ENCODE measurements at regions not wholly inside any gene's neighbourhood (a gene's known extent, or its start where the extent isn't known, plus 50 kb on each side); places are given as distances from the start of the nearest gene placed in this dataset.

DNA sequence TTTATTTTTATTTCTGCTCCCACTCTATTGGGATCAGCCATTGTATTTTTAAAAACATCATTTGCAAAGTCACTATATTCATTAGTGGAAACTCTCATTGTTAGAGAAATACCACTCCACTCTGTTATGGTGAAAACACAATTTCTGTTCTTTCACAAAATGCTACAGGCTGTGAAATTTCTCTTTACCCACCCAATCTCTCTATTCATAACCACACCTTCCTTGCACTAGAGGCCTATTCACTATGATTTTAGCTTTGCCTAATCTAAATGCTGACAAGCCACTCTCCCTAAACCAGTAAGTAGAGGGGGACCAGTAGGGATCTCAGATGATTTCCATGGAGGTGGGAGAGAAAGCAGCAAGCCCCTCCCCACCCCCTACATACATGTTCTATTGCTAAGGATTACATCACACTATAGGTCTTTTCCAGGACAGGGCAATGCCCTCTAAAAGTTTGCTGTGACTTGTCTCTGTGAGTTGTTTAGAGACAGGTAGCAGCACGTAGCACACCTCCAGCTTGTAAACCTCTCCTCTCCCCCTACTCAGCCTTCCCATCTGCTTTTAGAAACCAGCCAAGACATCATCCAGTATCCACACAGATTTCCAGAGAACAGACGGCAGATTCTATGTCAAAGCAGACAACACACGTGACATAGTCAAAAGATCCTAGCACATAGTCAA lies 58.3 kb upstream of the PPP1R3C start:
- DNase-seq = no peak

DNA sequence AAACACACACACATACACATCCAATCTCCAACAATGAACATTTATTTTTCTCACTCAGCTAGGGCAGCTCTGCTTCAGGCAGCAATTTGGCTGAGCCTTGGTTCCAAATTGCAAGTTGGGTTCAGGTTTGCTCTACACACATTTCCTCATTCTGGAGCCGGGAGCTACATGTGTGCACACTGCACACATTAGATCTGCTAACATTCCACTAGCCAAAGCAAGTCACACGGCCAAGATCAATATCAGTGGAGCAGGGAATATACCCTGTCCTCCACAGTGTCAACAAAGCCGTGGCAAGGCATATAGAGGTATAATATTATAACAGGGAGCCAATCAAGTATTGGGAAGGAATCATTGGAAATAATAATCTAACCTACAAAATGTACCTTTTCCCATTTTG lies 57.5 kb upstream of the PPP1R3C start:
- DNase-seq = no peak

DNA sequence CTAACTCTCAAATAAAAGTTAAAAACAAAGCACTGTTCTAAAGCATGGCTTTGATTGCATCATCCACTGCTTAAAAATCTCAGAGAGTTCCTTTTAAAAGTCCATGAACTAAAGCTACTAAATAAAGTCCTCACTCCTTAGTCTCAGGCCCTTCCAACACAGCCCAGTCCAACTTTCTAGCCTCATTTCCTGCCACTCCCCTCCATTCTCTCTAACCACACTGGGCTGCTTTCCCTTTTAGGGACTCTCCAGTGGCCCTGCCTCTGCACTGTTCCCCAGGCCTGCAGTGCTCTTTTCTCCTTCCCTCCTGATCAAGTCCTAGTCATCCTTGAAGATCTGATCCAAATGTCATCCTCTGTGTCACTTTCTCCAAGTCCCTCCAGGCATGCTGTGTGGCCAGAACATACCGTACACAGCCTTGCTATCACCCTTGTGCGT lies 56.9 kb upstream of the PPP1R3C start:
- DNase-seq = no peak

DNA sequence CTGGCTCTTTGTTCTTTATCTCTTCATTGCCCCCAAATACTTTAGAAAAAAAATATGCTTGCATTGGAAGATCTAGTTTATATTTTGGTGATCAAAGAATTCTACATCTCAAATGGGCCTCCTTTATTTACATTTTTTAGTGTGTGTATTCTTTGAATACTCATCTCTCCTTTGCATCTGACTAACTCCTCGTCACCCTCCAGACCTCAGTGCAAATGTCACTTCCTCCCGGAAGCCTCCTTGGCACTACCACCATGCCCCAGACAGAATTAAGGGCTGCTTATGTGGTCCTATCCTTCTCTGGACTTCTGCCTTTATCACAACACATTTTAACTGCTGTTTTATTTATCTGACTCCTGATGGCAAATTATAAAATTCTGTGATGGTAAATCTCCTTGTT lies 52.0 kb upstream of the PPP1R3C start:
- DNase-seq = no peak

DNA sequence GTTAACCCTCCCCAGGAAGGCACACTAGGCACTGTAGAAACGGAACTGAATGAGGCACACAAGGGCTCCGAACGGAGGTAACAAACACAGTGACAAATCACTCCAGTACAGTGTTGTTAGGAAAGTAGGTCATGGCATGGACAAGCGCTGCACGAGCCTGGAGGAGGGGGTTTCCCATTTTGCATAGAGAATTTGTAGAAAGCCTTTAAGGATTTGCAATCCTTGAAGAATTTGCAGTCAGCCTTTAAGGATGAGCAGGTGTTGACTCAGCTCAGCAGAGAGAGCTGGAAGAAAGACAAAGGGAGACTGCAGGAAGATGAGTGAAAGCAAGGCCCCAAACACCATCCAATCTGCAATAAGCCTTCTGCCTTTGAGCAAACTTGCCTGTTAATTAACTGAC lies 51.1 kb upstream of the PPP1R3C start:
- no peak for DNase-seq

DNA sequence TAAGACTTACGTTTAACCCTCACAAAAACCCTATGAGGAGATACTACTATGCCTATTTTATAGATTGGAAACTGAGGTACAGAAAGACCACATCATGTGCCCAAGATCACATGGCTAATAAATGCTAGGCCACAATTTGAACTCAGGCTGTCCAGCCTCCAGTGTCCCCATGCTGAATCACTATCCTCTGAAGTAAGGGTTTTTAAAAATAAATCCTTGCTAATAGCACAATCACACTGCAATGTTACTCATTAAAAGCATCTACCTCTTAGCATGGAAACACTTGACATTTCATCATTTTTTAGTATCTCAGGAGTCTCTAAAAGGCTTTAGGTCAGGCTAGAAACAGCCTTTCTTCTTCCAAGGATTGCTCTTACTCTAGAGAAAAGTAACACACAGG lies 50.0 kb upstream of the PPP1R3C start:
- no peak for DNase-seq

Measured in RPMI8226 (cell line).